Midbrain (tissue), 1 donor: ENCODE measurements at regions not wholly inside any gene's neighbourhood (a gene's known extent, or its start where the extent isn't known, plus 50 kb on each side); places are given as distances from the start of the nearest gene placed in this dataset.

Experiments used
- DNase-seq: peaks from one replicate; lab custom pipeline; 2025; lab: John Stamatoyannopoulos, UW

DNA sequence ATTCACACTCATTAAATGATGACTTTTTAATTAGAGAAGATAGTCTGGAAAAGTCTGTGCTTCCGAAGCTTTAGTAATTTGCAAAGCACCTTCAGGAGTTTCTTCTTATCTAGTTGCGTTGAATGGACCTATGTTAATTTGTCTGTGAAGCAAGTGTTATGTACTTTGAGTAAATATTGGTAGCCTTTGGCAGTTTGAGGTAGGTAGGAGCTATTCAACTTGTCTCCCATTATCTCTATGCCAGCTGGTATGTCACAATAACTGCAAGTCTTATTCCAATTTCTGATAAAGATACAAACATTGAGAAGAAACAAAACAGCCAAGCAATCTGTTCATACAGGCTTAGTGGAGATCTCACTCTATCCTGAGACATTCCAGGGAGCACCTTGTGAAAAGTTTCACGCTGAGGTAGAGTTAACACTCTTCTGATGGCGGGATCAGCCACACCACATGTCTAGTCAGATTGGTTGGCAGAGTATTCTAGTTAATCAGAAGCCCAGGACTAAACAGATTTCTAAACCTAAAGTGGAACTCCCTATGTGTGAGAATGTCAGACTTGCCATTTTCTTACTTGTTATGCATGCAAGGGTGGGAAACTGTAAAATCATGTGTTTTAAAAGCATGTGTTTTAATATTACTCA lies 219.8 kb upstream of the MANEA start:
- DNase-seq: no peak

DNA sequence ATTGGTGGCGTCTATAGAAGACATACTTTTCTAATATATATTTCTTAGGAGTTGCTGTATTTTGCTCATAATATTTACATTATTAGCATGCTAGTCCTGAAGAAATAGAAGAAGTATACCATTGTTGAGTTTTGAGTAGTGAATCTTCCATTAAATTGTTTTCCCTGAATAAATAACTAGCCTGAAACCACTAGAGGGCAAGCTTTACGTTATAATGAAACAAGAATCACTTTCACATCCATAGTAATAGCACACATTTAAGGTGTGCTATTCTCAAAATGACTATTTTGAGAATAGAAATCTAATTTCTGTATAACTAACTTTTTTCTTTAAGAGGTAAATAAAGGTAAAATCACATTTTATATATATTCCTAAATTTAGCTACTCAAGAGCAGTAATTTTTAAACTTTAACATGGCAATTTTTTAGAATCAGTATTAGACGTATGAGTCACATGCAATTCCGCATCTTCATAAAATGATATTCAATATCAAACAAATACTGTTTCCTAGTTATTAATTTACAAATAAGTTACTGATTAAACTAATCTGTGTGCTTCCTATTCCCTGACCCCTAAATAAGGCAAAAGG lies 213.2 kb upstream of the MANEA start:
- peak; percentile 4 for DNase-seq

DNA sequence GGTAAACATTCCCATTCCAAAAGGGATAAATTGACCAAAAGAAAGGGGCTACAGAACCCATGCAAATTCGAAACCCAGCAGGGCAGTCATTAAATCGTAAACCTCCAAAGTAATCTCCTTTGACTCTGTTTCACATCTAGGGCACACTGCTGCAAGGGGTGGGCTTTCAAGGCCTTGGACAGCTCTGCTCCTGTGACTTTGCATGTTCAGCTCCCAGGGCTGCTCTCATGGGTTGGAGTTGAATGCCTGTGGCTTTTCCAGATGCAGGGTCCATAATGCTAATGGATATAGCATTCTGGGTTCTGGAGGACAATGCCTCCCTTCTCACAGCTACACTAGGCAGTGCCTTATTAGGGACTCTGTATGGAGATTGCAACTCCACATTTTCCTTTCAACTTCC lies 211.9 kb upstream of the MANEA start:
- no peak for DNase-seq

DNA sequence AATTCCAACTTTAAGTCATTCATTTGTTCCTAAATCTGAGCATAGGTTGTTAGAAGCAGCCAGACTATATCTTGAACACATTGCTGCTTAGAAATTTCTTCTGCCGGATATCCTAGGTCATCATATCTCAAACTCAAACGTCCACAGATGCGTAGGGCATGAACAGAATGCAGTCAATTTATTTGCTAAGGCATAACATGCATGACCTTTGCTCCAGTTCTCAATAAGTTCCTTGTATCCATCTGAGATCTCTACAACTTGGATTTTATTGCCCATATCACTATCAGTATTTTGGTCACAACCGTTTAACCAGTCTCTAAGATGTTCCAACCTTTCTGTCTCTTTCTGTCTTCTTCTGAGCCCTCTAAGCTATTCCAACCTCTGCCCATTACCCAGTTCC lies 210.9 kb upstream of the MANEA start:
- DNase-seq: no peak

DNA sequence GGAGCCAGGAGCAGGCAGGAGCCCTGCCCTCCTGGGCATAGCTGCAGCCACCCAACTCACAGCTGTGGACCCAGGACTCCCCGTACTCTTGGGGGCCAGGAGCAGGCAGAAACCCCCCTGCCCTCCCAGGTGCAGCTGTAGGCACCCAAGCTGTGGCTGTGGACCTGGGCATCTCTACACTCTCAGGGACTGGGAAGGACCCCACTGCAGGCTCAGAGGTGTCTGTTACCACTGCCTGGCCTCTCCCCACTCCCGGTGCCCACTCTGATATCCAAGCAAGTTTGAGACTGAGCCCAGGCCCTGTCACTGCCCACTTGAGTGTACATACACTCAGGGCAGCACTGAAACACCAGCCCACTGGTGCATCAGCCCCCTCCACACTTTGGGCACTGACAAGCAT lies 193.5 kb upstream of the MANEA start:
- no peak for DNase-seq

DNA sequence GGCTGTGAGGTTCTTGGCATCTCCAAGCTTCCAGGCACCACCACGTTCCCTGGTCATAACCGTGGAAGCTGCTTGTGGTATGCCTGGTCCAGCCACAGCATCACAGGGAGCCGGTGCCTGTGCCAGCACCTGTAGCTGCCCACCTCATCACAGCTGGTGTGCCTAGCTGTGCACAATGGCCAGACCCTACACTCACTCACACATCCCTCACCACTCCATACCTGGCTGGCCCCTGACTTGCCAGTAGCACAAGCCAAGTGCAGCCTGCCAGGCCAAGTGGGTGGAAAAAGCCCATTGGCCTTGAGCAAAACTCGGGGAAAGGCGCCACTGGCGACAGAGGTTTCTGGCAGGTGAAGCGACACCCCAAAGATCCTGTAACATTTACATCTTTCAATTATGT lies 192.3 kb upstream of the MANEA start:
- DNase-seq: no peak

DNA sequence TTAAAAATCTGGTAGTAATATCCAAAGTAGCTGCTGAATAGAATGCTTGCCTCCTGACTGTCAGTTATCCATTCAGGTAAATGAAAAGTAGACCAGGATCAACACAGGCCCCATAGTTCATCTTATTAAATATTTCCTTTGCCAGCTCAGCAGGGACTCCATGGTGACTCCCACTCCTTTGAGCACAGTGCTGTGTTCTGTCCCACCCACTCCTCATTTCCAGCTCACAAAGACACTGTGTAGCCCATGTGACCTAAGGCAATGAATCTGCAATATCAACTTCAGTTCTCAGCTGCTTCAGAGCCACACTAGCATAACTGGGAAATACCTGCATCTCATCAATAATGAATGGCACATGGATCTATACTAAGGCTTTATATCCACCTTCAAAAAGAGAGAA lies 189.5 kb upstream of the MANEA start:
- no peak for DNase-seq

DNA sequence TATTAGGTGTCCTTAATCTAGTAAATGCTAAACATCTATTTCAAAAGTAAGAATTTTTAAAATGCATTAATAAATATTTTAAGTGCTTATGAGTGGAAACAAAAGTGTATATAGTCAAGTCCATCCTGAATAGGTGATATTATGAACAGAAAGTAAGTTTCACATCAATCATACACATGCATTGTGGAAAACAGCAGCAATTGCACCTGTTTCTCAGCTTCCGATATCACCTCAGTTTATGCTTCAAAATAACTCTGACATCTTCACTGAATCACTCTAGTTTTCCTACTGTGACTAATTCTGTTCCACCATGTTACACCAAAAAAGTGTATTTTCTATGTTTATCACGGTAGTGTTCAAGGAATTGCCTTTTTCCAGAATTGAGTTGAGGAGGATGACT lies 172.6 kb upstream of the MANEA start:
- no peak for DNase-seq

DNA sequence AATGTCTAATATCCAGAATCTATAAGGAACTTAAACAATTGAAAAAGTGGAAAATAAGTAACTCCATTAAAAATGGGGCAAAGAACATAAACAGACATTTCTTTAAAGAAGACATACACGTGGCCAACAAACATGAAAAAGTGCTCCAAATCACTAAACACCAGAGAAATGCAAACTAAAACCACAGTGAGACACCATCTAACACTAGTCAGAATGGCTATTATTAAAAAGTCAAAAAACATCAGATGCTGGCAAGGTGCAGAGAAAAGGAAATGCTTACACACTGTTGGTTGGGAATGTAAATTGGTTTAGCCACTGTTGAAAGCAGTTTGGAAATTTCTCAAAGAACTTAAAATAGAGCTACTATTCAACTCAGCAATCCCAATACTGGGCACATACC lies 169.2 kb upstream of the MANEA start:
- DNase-seq: no peak

DNA sequence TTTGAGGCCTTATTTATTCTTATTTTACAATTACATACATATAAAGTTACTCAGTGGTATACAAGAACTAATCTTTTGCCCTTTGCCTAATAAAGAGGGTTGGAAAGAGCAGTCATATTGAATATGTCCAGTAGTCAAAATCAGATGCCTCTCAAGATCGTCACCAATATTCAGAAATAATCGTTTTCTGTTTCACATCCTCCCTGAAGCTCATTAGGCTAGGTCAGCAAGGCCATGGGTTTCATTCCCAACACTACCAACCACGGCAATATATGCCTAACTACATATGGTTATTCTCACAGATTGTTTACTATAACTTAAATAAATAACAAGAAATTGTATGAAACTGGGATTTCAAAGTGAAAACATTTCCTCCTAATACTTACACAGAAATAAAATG lies 167.2 kb upstream of the MANEA start:
- no peak for DNase-seq

DNA sequence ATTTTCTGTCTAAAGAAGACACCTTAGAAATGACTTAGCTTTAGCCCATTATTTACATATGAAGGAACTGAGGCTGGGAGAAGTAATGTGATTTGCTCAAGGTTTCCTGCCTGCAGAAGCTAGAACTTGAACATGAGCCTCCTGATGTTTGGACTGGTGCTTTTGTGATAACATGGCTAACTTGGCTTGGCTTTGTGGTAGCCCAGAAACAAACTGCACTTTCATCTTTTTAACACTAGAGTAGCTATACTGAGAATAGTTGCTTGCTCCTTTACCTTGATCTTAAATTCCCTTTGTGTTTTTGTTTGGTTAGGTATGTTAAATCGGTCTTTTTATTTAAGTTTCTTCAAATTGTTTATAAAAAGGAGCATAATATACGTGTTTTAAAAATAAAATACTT lies 163.5 kb upstream of the MANEA start:
- no peak for DNase-seq

DNA sequence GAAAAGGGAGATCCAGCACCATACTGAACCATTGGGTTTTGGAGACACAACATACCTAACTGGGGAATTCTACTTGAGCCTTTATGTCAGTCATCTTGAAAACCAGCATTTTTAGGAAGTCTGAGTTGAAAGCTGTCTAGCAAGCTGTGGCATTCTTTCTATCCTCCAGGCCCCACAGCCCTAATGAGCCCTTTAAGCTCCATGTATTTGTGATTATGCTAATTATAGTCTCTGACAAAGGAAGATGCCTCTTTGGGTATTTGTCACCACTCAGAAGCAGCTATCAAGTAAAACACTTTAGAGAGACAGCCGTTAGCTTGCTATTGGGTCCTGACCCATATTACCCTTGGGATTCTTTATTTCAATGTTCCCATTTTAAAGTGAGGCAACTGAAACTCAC lies 159.5 kb upstream of the MANEA start:
- no peak for DNase-seq

DNA sequence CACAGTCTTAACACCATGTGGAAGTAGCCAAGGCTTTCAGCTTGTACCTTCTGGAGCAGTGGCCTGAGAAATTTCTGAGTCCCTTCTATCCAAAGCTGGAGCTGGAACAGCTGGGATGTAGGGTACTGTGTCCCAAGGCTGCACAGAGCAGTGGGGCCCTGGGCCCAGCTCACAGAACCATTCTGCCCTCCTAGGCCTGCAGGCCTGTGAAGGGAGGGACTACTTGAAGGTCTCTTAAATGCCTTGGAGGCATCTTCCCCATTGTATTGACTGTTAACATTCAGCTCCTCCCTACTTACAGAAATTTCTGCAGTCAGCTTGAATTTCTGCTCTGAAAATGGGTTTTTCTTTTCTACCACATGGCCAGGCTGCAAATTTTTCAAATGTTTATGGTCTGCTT lies 156.5 kb upstream of the MANEA start:
- DNase-seq: no peak

DNA sequence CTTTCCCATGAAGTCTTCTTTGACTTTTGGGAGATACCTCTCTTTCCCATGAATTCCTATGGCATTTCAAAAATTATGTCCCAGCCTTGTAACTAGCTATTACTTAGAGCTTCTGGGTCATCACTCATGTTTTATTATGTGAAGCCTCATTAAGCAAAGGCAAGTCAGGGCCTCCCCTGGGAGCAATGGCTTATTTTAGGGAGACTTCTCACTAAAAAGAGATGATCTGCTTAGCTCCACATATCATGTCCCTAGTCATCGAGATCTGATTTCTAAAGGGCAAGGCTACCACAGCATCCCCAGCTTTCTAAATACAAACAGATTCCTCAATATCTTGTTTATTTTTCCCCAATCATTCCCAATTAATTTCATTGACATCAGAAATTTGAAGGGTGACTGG lies 154.0 kb upstream of the MANEA start:
- DNase-seq: no peak

DNA sequence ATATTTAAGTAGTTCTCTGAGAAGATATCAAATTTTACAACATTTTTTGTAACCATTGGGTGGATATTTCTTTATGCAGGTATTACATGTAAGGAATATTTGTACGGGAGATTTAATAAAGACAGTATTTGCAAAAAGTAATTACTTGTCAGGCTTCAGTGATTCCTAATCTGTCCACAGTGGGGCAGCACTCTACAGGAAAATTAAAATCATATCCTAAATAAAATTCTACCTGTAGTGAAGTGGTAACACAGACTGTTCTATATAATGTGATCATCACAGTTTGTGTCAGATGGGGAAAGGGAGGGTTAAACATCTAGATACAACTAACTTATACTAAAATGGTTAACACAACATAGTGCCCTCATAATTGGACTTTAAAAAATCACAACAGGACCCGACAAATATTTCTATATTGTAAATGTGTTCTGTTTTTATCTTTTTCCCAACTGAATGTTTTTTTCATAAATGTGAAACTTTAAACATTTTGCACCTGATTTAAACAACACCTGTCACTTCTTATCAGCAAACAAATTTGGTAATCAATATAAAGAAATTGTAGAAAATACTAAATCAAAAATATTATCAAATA lies 145.6 kb upstream of the MANEA start:
- DNase-seq: peak; percentile 34

DNA sequence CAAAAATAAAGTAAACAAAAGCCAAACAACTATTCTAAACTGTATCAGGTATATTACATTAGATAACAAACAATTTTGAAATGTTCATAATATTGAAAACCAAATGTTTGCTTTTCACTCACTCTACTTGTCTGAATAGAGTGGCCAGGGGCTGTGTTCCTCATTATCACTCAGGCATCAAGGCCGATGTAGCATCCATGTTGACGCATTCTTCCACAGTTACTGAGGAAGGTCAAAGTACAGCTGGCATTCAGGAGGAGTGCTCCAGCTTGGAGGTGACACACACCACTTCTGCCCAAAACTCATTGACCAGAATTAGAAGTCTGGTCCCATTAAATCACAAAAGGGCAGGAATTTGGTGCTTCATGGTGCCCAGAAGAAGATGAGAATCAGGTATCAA lies 137.6 kb upstream of the MANEA start:
- DNase-seq: no peak

DNA sequence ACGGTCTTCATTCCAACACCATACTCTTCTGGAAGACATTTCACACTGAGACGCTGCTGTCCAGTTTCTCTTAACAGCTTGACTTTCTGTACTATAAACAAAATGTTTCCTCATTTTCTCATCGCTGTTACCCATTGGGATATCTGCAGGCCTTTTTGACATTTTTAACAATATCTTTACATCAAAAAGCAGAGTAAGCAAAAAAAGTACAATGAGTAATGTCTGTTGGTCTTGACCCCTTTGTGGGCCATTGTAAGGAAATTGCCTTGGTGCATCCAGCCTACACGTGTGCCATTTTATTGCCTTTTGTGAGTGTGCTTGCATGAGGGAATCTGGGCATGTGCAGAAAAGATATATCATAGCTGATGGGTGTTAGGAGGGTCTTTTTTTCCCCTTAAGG lies 129.1 kb upstream of the MANEA start:
- no peak for DNase-seq

DNA sequence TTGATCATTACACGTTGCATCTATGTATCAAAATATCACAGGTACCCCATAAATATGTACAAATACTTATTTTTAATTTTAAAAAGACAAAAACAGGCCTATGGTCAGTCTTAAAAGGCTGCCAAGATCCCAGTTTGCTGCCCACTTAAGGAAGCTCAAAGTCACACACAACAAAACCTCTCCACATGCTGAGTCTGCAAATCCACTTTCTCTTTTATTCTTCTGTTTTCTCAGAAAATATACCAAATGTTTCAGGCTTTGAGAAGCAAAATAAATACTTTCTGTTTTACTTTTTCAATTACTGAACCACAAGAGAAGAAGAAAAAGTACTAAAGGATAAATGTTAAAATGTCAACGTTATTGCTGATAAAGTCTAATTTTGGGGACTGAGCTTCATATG lies 107.8 kb upstream of the MANEA start:
- DNase-seq: no peak

DNA sequence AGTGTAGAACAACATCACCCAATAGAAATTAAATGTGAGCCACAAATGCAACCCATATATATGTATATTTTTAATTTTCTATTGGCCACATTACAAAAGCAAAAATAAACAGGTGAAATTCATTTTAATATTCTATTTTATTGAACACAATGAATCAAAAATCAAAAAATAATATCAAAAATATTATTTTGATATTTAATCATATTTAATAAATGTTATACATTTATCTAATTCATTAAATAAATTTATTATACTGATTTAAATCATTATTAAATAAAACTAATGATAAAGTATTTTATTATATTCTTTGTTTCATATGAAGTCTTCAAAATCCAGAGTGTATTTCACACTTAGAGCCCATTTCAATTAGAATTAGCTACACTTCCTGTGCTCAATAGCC lies 98.4 kb upstream of the MANEA start:
- DNase-seq: no peak

DNA sequence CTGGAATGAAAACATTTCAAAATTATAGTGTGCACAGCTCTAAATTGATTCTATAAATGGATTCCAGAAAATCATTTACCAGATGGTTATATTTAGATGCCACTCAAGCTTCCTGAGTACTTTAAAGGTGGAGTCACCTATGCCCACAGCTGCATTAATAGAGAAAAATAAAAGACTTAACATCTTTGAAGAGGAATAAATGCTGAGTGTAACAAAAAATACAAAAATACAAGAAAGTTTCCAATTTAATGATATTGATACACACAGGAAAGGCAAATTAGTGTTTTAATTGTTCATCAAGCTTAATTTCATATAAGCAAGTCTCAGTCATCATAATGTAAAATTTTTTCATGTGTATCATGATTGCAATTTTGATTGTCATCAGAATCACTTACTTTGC lies 89.5 kb upstream of the MANEA start:
- DNase-seq: no peak

DNA sequence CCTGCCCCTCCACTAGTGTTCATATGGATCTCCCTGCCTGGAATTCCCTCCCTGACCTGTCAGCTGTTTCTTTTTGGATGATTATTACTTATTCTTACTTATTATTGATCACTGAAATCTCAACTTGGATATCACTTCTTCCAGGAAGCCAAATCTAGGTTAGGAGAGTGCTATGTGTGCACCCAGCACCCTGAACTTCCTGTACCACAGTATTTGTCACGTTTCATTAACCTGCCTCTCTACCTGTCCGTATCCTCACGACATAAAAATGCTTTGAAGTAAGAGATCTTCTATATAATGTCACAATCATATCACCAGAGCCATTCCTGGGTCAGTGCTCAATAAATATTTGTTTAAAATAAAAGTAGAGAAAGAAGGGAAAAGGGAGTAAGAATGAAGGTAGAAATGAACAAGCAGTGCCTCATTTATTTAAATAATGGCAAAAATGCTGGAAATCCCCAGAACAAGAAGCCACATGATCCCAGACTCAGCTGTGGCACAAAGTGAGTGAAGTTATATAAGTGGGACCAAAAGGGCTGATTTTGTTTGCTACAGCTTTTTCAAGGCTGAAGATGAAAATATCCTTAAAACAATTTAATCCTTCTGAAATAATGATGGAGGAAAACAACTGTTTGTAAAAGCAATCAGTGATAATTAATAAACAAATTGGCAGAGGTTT lies 88.0 kb upstream of the MANEA start:
- DNase-seq: no peak

DNA sequence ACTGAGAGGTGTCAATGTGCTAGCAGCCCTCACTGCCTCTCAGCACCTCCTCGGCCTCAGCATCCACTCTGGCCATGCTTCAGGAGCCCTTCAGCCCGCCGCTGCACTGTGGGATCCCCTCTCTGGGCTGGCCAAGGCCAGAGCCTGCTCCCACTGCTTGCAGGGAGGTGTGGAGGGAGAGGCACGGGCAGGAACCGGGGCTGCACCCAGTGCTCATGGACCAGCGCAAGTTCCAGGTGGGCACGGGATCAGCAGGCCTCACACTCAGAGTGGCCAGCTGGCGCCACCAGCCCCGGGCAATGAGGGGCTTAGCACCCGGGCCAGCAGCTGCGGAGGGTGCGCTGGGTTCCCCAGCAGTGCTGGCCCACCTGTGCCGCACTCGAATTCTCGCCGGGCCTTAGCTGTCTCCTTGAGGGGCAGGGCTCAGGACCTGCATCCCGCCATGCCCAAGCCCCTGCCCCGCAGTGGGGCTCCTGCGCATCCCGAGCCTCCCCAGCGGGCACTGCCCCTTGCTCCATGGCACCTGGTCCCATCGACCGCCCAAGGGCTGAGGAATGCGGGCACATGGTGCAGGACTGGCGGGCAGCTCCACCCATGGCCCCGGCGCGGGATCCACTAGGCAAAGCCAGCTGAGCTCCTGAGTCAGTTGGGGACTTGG lies 80.4 kb upstream of the MANEA start:
- no peak for DNase-seq
